HEK293 (cell line): ENCODE measurements at regions not wholly inside any gene's neighbourhood (a gene's known extent, or its start where the extent isn't known, plus 50 kb on each side); places are given as distances from the start of the nearest gene placed in this dataset.
A peak's percentile ranks its signal among the peaks of the same experiment; 100 is the strongest.

Experiments
- CTCF ChIA-PET: fragments of 350-600 bp; formaldehyde crosslinking; extraction: SDS; loops from one replicate; lab custom pipeline; 2021; ENCODE audit warnings: antibody characterized with exemption; lab: Yijun Ruan, JAX
- POLR2A ChIA-PET: fragments of 300-600 bp; formaldehyde crosslinking; extraction: SDS; loops from one replicate; lab custom pipeline; 2020; ENCODE audit warnings: antibody characterized with exemption, inconsistent platforms; lab: Yijun Ruan, JAX
- H3K27ac ChIP-seq: fragments of 200-500 bp; sonication (Bioruptor generic); 2 replicates; pipeline ENCODE4 v1.5.1; 2014; ENCODE audit warnings: low read depth, low read length, control low read depth, inconsistent platforms; ENCODE audit errors: extremely low read depth
- H3K36me3 ChIP-seq, 2 experiments: fragments of 200-500 bp in 1 of 2; sonication (Bioruptor generic) in 1 of 2; 1 replicate in 1 of 2; 2 replicates in 1 of 2; pipeline ENCODE4 v1.5.1; 2014 to 2017; ENCODE audit warnings: inconsistent platforms in 2 of 2, low read length in 2 of 2; ENCODE audit not compliant: control insufficient read depth in 2 of 2, insufficient read depth in 1 of 2
- H3K4me1 ChIP-seq: fragments of 200-500 bp; sonication (Bioruptor generic); 2 replicates; pipeline ENCODE4 v1.5.1; 2014; ENCODE audit warnings: mild to moderate bottlenecking, low read length, inconsistent platforms; ENCODE audit not compliant: control insufficient read depth, insufficient read depth
- H3K4me3 ChIP-seq: 2 replicates; pipeline ENCODE4 v1.5.1; 2011; ENCODE audit warnings: low read depth, mild to moderate bottlenecking, control low read depth, low read length, moderate library complexity
- H3K9me3 ChIP-seq: fragments of 200-500 bp; sonication (Bioruptor generic); 2 replicates; pipeline ENCODE4 v1.5.1; 2014; ENCODE audit warnings: low read depth, low read length, inconsistent platforms; ENCODE audit not compliant: control insufficient read depth, insufficient read depth
- HIC1 ChIP-seq: fragments of 450-650 bp; formaldehyde crosslinking; IDR thresholded peaks from 2 replicates; pipeline ENCODE4 v1.5.1; 2016; ENCODE audit warnings: missing biosample characterization, missing genetic modification characterization
- KLF7 ChIP-seq: fragments of 450-650 bp; formaldehyde crosslinking; IDR thresholded peaks from 2 replicates; pipeline ENCODE4 v1.5.1; 2016; ENCODE audit warnings: missing biosample characterization, missing genetic modification characterization, borderline replicate concordance
- MYNN ChIP-seq: fragments of 450-650 bp; formaldehyde crosslinking; IDR thresholded peaks from 2 replicates; pipeline ENCODE4 v1.5.1; 2016; ENCODE audit warnings: missing biosample characterization, missing genetic modification characterization, borderline replicate concordance
- MZF1 ChIP-seq: fragments of 450-650 bp; formaldehyde crosslinking; IDR thresholded peaks from 2 replicates; pipeline ENCODE4 v1.5.1; 2017; ENCODE audit warnings: missing biosample characterization, missing genetic modification characterization, borderline replicate concordance
- PRDM1 ChIP-seq: fragments of 450-650 bp; formaldehyde crosslinking; IDR thresholded peaks from 2 replicates; pipeline ENCODE4; 2016; ENCODE audit warnings: missing biosample characterization, missing genetic modification characterization
- REPIN1 ChIP-seq: fragments of 450-650 bp; formaldehyde crosslinking; IDR thresholded peaks from 2 replicates; pipeline ENCODE4 v1.5.1; 2017; ENCODE audit warnings: missing biosample characterization, missing genetic modification characterization, low read depth
- SETDB1 ChIP-seq: IDR thresholded peaks from one replicate; pipeline ENCODE4 v1.6.1; 2017; ENCODE audit warnings: mild to moderate bottlenecking, low read length, moderate library complexity, mixed read lengths; ENCODE audit not compliant: insufficient read length
- WT1 ChIP-seq: fragments of 450-650 bp; formaldehyde crosslinking; IDR thresholded peaks from 2 replicates; pipeline ENCODE4 v1.5.1; 2016; ENCODE audit warnings: missing biosample characterization, missing genetic modification characterization
- ZFP41 ChIP-seq: fragments of 450-650 bp; formaldehyde crosslinking; IDR thresholded peaks from 2 replicates; pipeline ENCODE4 v1.5.1; 2016; ENCODE audit warnings: missing biosample characterization, missing genetic modification characterization, borderline replicate concordance
- ZNF10 ChIP-seq: fragments of 450-650 bp; formaldehyde crosslinking; IDR thresholded peaks from 2 replicates; pipeline ENCODE4 v1.5.1; 2017; ENCODE audit warnings: missing biosample characterization, missing genetic modification characterization
- ZNF132 ChIP-seq: fragments of 450-650 bp; formaldehyde crosslinking; IDR thresholded peaks from 2 replicates; pipeline ENCODE4 v1.5.1; 2017; ENCODE audit warnings: missing biosample characterization, missing genetic modification characterization, borderline replicate concordance
- ZNF146 ChIP-seq: fragments of 450-650 bp; formaldehyde crosslinking; IDR thresholded peaks from 2 replicates; pipeline ENCODE4 v1.5.1; 2016; ENCODE audit warnings: missing biosample characterization, missing genetic modification characterization
- ZNF16 ChIP-seq: fragments of 450-650 bp; formaldehyde crosslinking; IDR thresholded peaks from 2 replicates; pipeline ENCODE4 v1.5.1; 2016; ENCODE audit warnings: low read depth, missing biosample characterization, missing genetic modification characterization
- ZNF2 ChIP-seq: fragments of 450-650 bp; formaldehyde crosslinking; IDR thresholded peaks from 2 replicates; pipeline ENCODE4 v1.5.1; 2016; ENCODE audit warnings: missing biosample characterization, missing genetic modification characterization
- ZNF341 ChIP-seq: fragments of 450-650 bp; formaldehyde crosslinking; IDR thresholded peaks from 2 replicates; pipeline ENCODE4; 2016; ENCODE audit warnings: low read depth, missing biosample characterization, missing genetic modification characterization
- ZNF366 ChIP-seq: fragments of 450-650 bp; formaldehyde crosslinking; conservative IDR thresholded peaks from 2 replicates; pipeline ENCODE4 v1.5.1; 2016; ENCODE audit warnings: missing biosample characterization, missing genetic modification characterization
- ZNF426 ChIP-seq: fragments of 450-650 bp; formaldehyde crosslinking; IDR thresholded peaks from 2 replicates; pipeline ENCODE4 v1.5.1; 2017; ENCODE audit warnings: missing biosample characterization, missing genetic modification characterization, mild to moderate bottlenecking, inconsistent platforms, moderate library complexity
- ZNF501 ChIP-seq: fragments of 450-650 bp; formaldehyde crosslinking; IDR thresholded peaks from 2 replicates; pipeline ENCODE4 v1.5.1; 2016; ENCODE audit warnings: missing biosample characterization, missing genetic modification characterization
- ZNF510 ChIP-seq: fragments of 450-650 bp; formaldehyde crosslinking; IDR thresholded peaks from 2 replicates; pipeline ENCODE4 v1.5.1; 2018; ENCODE audit warnings: mild to moderate bottlenecking, missing genetic modification characterization, missing biosample characterization; ENCODE audit not compliant: insufficient replicate concordance
- ZNF561 ChIP-seq: fragments of 450-650 bp; IDR thresholded peaks from 2 replicates; pipeline ENCODE4 v1.5.1; 2018; ENCODE audit warnings: missing biosample characterization, missing genetic modification characterization, borderline replicate concordance
- ZNF664 ChIP-seq: fragments of 450-650 bp; formaldehyde crosslinking; IDR thresholded peaks from 2 replicates; pipeline ENCODE4 v1.5.1; 2016; ENCODE audit warnings: missing biosample characterization, missing genetic modification characterization
- ZNF701 ChIP-seq: fragments of 450-650 bp; formaldehyde crosslinking; IDR thresholded peaks from 2 replicates; pipeline ENCODE4 v1.5.1; 2016; ENCODE audit warnings: missing biosample characterization, missing genetic modification characterization
- ZNF791 ChIP-seq: fragments of 450-650 bp; formaldehyde crosslinking; IDR thresholded peaks from 2 replicates; pipeline ENCODE4 v1.5.1; 2016; ENCODE audit warnings: missing biosample characterization, missing genetic modification characterization

DNA sequence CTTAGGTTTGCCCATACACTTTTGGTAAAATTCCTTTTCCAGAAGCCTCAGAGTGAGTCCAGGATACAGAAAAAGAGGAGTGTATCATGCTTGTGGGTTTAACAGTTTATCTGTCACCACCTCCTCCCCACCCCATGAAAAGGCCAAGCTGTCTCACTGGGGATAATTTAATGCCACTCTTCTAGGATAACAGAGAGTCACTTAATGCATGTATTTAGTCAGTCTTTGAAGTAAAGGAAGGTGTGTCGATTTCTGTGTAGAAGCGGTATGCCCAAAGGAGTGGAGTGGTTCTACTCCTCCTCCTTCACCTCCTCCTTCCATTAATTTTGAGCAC lies 116.4 kb downstream of the QPCT start:
- Histone ChIP-seq H3K9me3 (no peaks in the 10 kb centered on the region), H3K4me3 (no peak overlapping the region), H3K27ac (no peak overlapping the region), H3K36me3 (no peaks in the 10 kb centered on the region), H3K4me1 (no peaks in the 10 kb centered on the region; the same call in 1 of the 2 replicates)
- POLR2A ChIA-PET: no interaction called here
- TF ChIP-seq WT1 (tag by site-specific recombination) (peak; percentile 49; the same call in 1 of the 2 replicates), ZNF16 (no peak), ZNF501 (tag by site-specific recombination) (no peak), ZNF791 (no peak), ZNF510 (tag by site-specific recombination) (no peak)
- CTCF ChIA-PET: no interaction called here

DNA sequence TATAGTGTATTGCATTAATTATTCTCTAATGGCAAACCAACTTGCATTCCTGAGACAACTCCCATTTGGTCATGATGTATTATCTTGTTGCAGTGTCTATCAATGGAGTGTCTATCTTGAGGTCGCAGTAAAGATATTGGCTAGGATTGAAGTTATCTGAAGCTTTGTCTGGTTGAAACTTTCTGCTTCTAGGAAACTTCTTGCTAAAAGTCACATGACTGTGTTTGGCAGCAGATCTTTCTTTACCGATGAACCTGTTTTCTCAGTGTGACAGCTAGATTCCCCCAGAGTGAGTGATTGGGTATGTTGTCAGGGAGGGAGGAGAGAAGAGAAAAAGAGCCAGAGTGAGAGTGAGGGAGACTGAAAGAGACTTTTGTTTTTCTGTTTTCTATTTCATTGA lies 119.6 kb downstream of the QPCT start:
- H3K27ac ChIP-seq: no peak overlapping the region
- no peaks in the 10 kb centered on the region for H3K4me1 ChIP-seq
- H3K4me3 ChIP-seq: no peak overlapping the region
- no peaks in the 10 kb centered on the region for H3K9me3 ChIP-seq
- no peaks in the 10 kb centered on the region for H3K36me3 ChIP-seq
- CTCF ChIA-PET: no interaction called here
- POLR2A ChIA-PET: no interaction called here
- TF ChIP-seq PRDM1 (tag by site-specific recombination) (peak; percentile 47), MZF1 (tag by site-specific recombination) (no peak)

DNA sequence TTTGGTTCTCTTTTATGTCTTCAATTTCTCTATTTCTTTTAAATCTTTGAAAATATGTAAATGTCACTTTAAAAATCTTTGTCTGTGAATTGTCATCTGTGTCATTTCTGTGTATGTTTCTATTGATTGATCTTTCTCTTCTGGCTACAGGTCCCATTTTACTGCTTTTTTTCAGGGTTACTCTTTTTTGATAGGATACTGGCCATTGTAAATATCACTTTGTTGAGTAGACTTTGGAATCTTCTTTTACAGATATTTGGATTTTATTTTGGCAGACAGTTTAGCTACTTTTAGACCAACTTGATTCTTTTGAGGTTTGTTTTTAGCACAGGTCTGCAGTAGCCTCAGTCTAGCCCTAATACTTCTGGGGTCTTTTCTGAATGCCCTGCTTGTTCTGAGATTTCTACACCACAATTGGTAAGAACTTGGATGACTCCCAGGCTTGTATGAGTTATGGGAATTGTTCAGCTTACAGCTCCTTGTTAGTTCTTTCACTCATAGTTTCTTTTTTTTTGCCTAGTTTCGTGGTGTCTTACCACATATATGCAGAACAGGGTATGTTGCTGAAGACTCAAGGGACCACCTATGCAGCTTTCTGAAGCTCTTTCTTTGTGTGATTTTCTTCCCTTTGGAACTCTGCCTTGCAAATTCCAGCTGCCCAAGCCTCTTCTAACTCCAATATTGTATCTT lies 122.2 kb downstream of the QPCT start:
- Histone ChIP-seq H3K27ac (no peak overlapping the region), H3K36me3 (no peaks in the 10 kb centered on the region), H3K4me3 (no peak overlapping the region), H3K9me3 (no peaks in the 10 kb centered on the region), H3K4me1 (no peaks in the 10 kb centered on the region)
- TF ChIP-seq ZNF701 (tag by site-specific recombination): no peak
- no peak for TF ChIP-seq ZNF132 (tag by site-specific recombination)
- no peak for TF ChIP-seq REPIN1 (tag by site-specific recombination)
- no peak for TF ChIP-seq ZNF426 (tag by site-specific recombination)
- TF ChIP-seq ZNF146 (tag by site-specific recombination): no peak
- TF ChIP-seq ZNF561 (tag by site-specific recombination): no peak
- TF ChIP-seq ZNF2 (tag by site-specific recombination): no peak
- TF ChIP-seq ZNF366 (tag by site-specific recombination): no peak
- no peak for TF ChIP-seq ZNF10 (tag by site-specific recombination)
- no peak for TF ChIP-seq HIC1
- no peak for TF ChIP-seq KLF7
- TF ChIP-seq MYNN (tag by site-specific recombination): no peak
- no peak for TF ChIP-seq SETDB1
- no peak for TF ChIP-seq ZNF664 (tag by site-specific recombination)
- TF ChIP-seq ZFP41 (tag by site-specific recombination): no peak
- TF ChIP-seq ZNF341: no peak
- POLR2A ChIA-PET: interaction anchor here (0.5 kb wide), 1 partner anchor 53 kb away, joined by 3 read pairs; no protein-coding TSS in a partner anchor
- CTCF ChIA-PET: interaction anchor here (0.5 to 1.4 kb wide), 3 partner anchors 13 to 123 kb away, joined by 3 read pairs; no protein-coding TSS in a partner anchor
